ENCODE measurements at regions not wholly inside any gene's neighbourhood (a gene's known extent, or its start where the extent isn't known, plus 50 kb on each side); places are given as distances from the start of the nearest gene placed in this dataset.
"Not testable (repeated sequence)": the region's sequence is repeated elsewhere in the genome, so short reads cannot be mapped to it uniquely, and the experiment has no call there.

GRCh38 chr12:11978726-11979384 is 91.9 kb upstream of the BCL2L14 start:
- DNase-seq (ENCODE audit: low read depth), result no peak

DNA sequence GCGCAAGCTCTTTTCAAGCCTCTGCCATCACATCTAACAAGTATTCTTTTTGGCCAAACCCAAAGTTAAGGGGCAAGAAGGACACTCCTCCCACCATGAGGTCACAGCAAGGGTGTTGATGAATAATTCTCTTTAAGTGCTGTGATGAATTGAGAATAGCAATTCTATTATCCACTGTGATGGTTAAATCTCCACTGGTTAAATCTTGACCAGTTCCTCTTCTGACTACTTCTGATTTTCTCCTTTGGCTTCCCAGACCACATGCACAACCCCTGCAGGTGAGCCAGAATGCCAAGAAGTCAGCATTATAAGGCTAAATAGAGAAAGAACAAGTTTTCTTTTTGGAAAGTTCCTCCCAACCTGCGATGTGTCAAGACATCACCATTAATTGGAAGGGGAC is 90.6 kb upstream of the BCL2L14 start:
- no peak for DNase-seq (ENCODE audit: low read depth)

DNA sequence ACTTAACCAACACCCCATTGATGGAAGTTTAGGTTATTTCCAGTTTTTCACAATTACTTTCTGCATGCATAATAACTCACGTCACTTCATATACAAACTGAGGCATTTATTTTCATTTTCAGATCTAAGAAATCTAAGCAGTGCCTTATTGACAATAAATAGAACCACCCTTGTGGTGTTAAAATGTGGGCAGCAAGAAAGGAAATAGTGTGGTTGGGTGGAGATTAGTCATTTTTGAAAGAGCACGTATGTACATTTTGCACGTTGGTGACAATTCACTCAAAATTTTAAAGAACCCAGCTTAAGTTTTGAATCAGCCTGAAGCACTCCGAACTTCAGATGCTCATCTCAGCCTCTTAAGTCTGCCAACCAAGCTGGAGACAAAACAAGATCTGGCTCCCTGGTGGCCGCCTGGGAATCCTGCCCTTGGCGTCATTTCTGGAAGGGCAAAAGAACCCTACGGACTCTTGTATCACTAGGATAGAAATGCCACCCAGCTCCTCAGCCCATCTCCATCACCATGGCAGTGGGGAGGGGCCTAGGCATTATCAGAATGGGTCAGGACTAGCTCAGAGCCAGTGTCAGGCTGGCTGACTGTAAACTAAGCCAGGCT is 89.5 kb upstream of the BCL2L14 start:
- peak; percentile 45 for DNase-seq (ENCODE audit: low read depth)

DNA sequence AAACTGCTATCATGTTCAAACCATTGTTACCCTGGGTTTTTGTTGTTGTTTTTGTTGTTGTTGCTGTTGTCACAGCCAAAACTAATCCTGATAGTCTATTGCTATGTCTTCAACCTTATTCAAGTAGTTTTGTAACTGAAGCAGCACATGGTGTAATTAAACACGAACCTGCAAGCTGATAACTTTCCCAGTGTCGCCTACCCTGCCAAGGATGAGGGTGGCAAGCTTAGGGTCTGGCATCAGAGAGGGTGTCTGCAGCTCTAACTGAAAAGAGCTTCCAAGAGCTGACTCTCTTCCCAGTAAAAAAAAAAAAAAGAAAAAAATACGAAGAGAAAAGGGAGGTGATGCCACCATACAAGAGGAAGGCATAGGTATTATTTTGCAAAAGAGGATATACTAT is 86.3 kb upstream of the BCL2L14 start:
- DNase-seq (ENCODE audit: low read depth), result no peak

DNA sequence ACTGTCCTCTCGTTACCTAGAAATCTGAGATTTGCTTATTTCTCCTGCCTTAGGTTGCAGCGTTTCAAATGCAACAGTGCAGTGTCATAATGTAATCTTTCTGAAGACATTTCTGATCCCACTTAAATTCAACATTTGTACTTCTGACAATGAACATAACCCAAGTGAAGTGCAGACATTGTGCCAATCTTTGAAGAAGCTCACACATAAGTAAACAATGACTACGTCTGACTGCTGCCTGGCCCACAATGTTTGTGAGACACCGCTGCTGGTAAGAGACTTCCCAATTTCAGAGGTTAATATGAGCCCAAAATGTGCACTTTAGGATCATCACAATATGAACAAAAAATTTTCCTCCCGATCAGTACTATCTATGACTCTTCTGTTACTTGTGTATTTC is 84.6 kb upstream of the BCL2L14 start:
- no peak for DNase-seq (ENCODE audit: low read depth)

DNA sequence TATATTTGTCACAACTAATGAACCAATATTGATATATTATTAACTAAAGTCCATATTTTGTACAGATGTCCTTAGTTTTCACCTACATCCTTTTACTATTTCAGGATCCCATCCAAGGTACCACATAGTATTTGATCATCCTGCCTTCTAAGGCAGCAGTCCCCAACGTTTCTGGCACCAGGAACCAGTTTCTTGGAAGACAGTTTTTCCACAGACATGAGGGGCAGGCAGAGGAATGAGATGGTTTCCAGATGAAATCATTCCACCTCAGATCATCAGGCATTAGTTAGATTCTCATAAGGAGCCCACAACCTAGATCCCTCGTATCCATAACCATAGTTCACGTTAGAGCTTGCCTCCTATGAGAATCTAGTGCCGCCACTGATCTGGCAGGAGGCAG is 82.8 kb upstream of the BCL2L14 start:
- no peak for DNase-seq (ENCODE audit: low read depth)

GRCh38 chr12:11991604-11992003 is 79.1 kb upstream of the BCL2L14 start:
- no peak for DNase-seq (ENCODE audit: low read depth)

DNA sequence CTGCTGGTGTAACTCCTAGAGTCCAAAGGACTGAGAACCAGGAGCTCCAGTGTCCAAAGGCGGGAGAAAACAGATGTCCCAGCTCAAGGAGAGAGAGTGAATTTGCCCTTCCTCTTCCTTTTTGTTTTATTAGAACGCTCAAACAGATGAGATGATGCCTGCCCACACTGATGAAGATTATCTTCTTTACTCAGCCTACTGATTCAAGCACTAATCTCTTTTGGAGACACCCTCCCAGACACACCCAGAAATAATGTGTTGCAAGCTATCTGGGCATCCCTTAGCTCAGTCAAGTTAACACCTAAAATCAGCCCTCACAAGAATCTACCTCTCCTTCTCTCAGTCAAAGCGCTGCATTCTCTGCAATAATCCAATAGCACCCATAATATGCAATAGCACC is 78.2 kb upstream of the BCL2L14 start:
- DNase-seq (ENCODE audit: low read depth), result no peak

GRCh38 chr12:11998307-11998943 is 72.3 kb upstream of the BCL2L14 start:
- DNase-seq (ENCODE audit: low read depth), result peak; percentile 49

- no peak for DNase-seq (ENCODE audit: low read depth)
Observed at GRCh38 chr12:11998944-11999315, 71.8 kb upstream of the BCL2L14 start.

GRCh38 chr12:12003609-12004008 is 67.1 kb upstream of the BCL2L14 start:
- DNase-seq (ENCODE audit: low read depth), result no peak

DNA sequence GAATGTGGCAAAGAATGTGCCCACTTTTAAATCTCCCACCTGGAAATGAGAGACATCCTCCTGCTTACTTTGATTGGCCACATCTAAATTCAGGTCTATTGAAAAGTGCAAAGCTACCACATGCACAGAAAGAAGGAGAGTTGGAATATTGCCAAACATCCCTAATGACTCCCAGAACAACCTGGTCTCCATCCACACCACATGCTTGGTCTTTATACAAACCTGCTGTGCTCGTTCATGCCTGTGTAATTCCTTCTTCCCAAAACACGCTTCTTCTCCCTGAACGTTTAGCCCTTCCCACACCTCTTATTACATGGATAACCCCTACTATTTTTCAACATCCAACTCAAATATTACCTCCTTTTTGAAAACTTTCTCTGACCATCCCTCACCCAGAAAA is 66.2 kb upstream of the BCL2L14 start:
- DNase-seq (ENCODE audit: low read depth), result no peak

GRCh38 chr12:12007001-12007712 is 63.6 kb upstream of the BCL2L14 start:
- peak; percentile 57 for DNase-seq (ENCODE audit: low read depth)

- no peak for DNase-seq (ENCODE audit: low read depth)
Observed at GRCh38 chr12:12007713-12008231, 63.0 kb upstream of the BCL2L14 start.

- peak; percentile 49 for DNase-seq (ENCODE audit: low read depth)
Observed at GRCh38 chr12:12008232-12008850, 62.4 kb upstream of the BCL2L14 start.

GRCh38 chr12:12008931-12009611 is 61.7 kb upstream of the BCL2L14 start:
- DNase-seq (ENCODE audit: low read depth), result peak; percentile 61

DNA sequence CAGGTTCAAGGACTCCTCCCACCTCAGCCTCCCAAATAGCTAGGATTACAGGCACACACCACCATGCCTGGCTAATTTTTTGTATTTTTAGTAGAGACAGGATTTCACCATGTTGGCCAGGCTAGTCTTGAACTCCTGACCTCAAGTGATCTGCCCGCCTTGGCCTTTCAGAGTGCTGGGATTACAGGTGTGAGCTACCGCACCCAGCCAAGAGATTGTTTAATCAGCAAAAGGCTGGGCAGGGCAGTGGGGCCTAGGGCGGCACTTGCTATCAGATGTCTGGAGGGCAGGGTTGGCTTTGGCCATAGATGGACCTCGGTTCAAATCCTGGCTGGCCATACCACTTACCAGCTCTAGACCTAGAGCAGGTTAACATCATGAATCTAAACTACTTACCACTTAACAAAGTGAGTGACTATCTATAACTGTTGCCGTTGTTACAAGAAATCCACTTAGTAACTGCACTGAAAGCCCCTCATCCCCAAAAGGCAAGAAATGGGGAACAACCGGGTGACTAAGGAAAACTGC is 60.9 kb upstream of the BCL2L14 start:
- DNase-seq (ENCODE audit: low read depth), result not testable (repeated sequence)

DNA sequence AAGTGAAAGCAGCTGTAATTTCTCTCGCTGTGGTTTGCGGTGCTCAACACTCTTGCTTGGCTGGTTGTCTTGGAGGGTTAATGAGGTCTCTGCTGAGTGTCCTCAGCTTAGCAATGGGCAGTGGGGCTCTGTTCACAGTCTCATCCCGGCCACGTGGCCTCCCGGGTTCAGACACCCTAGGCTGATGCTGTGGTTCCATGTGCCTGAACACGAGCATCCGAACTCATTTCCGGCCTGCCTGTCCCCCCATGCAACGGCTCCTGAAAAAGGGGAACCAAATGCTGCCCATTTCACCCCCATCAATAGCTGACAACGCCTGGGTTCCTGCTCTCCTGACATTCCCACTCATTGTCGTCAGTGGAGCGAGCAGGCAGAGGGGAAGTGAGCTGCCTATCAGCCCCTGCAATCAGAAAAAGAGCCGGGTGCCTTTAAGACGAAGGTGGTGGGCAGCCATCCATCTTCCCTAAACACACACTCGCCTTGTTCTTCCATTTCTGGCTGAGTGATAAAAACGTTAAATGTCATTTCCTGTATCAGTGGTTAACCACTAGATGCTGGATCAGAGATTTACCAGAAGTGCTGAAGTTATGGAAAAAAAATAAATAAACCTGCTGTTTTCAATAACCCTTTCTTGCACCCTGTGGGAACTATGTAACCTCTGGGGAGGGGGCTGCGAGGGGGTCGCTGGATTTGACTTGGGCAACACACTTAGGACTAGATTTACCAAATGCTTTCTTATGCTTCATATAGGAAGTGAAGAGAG is 60.3 kb upstream of the BCL2L14 start:
- DNase-seq (ENCODE audit: low read depth), result peak; percentile 43

- no peak for DNase-seq (ENCODE audit: low read depth)
Observed at GRCh38 chr12:12011880-12012260, 58.9 kb upstream of the BCL2L14 start.

GRCh38 chr12:12015073-12015685 is 55.6 kb upstream of the BCL2L14 start:
- DNase-seq (ENCODE audit: low read depth), result no peak

Measured in T-helper 22 cell (primary cell).